ENCODE measurements at regions not wholly inside any gene's neighbourhood (a gene's known extent, or its start where the extent isn't known, plus 50 kb on each side); places are given as distances from the start of the nearest gene placed in this dataset.
"Not testable (repeated sequence)": the region's sequence is repeated elsewhere in the genome, so short reads cannot be mapped to it uniquely, and the experiment has no call there.

GRCh38 chr2:16068552-16068940, 128.2 kb downstream of the MYCN start:
- Mint-ChIP-seq H3K9me3 (peaks cover 6% of the 10 kb centered on the region), H3K4me1 (peaks cover 82% of the 10 kb centered on the region), H3K27ac (ENCODE audit: unreplicated experiment) (peak overlapping the region; percentile 79), H3K27me3 (ENCODE audit: low read depth) (no peaks in the 10 kb centered on the region), H3K36me3 (ENCODE audit: low read depth) (peaks cover 11% of the 10 kb centered on the region), H3K4me3 (peak overlapping the region; percentile 26)
- TF ChIP-seq, protein P1, sequence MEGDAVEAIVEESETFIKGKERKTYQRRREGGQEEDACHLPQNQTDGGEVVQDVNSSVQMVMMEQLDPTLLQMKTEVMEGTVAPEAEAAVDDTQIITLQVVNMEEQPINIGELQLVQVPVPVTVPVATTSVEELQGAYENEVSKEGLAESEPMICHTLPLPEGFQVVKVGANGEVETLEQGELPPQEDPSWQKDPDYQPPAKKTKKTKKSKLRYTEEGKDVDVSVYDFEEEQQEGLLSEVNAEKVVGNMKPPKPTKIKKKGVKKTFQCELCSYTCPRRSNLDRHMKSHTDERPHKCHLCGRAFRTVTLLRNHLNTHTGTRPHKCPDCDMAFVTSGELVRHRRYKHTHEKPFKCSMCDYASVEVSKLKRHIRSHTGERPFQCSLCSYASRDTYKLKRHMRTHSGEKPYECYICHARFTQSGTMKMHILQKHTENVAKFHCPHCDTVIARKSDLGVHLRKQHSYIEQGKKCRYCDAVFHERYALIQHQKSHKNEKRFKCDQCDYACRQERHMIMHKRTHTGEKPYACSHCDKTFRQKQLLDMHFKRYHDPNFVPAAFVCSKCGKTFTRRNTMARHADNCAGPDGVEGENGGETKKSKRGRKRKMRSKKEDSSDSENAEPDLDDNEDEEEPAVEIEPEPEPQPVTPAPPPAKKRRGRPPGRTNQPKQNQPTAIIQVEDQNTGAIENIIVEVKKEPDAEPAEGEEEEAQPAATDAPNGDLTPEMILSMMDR (conservative IDR thresholded peaks at IDR 0.05) = no peak
- DNase-seq (ENCODE audit: low read depth, low spot score) = no peak

DNA sequence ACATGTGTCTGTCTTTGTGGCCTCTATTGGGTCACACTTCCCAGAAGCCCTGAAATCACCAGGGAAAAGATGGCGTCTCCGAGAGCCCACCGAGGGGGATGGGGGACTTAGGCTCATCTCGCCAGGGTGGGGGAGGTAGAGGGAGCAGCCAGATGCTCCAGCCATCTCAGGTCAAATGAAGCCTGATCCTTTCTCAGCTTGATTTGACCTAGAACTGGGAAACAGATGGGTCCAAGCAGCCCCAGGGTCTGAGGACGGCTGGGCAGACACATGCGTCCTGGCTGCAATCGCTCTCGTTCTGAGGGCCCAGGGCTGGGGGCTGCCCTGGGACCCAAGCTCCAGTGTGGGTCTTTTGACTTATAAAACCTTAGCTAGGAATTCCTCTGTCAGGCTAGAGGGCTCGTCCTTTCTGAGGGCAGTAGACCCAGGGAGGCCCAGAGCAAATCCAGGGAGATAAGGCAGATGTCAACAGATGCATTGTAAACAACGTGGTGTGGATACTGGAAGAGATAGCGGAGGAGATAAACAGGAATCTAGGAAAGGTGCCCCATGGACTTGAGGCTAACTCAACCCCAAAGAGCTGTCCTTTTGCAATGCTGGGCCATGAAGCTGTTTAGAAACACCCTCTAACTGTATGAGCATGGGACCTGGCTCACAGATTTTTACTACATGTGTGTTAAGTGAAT, 127.7 kb downstream of the MYCN start:
- TF ChIP-seq, protein P1 (conservative IDR thresholded peaks at IDR 0.05) = no peak
- Mint-ChIP-seq H3K27me3 (ENCODE audit: low read depth) (no peaks in the 10 kb centered on the region), H3K36me3 (ENCODE audit: low read depth) (peaks cover 11% of the 10 kb centered on the region), H3K9me3 (peaks cover 6% of the 10 kb centered on the region), H3K4me3 (no peak overlapping the region), H3K4me1 (peaks cover 77% of the 10 kb centered on the region), H3K27ac (ENCODE audit: unreplicated experiment) (peak overlapping the region; percentile 43)
- no peak for DNase-seq (ENCODE audit: low read depth, low spot score)

DNA sequence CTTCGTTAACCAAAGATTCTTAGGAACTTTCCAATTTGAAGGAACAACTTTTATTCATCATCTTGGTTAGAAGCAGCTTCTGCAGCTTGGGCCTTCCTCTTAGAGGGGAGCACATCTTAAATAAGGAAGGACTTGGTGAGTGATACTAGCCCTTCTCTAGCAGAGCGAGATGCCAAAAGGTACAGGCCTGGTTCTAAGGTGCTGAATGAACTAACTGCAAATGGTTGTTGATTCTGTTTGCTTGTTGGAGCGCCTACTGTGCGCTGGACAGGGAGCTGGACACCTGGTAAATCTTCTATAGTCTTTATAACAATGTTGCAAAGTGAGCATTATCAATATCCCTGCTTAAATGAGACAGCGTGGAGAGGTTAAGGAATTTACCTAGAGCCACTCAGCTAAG, 127.1 kb downstream of the MYCN start:
- H3K4me1 Mint-ChIP-seq = peaks cover 71% of the 10 kb centered on the region
- H3K4me3 Mint-ChIP-seq = no peak overlapping the region
- peaks cover 14% of the 10 kb centered on the region for H3K36me3 Mint-ChIP-seq (ENCODE audit: low read depth)

GRCh38 chr2:16067037-16067406, 126.7 kb downstream of the MYCN start:
- DNase-seq (ENCODE audit: low read depth, low spot score) = no peak
- TF ChIP-seq, protein P1 (conservative IDR thresholded peaks at IDR 0.05) = no peak
- H3K9me3 Mint-ChIP-seq = peaks cover 13% of the 10 kb centered on the region
- no peak overlapping the region for H3K27ac Mint-ChIP-seq (ENCODE audit: unreplicated experiment)
- H3K36me3 Mint-ChIP-seq (ENCODE audit: low read depth) = peaks cover 18% of the 10 kb centered on the region
- H3K4me3 Mint-ChIP-seq = peak overlapping the region; percentile 8
- no peaks in the 10 kb centered on the region for H3K27me3 Mint-ChIP-seq (ENCODE audit: low read depth)
- H3K4me1 Mint-ChIP-seq = peaks cover 67% of the 10 kb centered on the region

More for the DNA sequence above, 127.1 kb downstream of the MYCN start:
- DNase-seq (ENCODE audit: low read depth, low spot score) = no peak
- H3K9me3 Mint-ChIP-seq = peaks cover 9% of the 10 kb centered on the region
- TF ChIP-seq, protein P1 (conservative IDR thresholded peaks at IDR 0.05) = no peak
- H3K27me3 Mint-ChIP-seq (ENCODE audit: low read depth) = no peaks in the 10 kb centered on the region
- H3K27ac Mint-ChIP-seq (ENCODE audit: unreplicated experiment) = peak overlapping the region; percentile 43

GRCh38 chr2:16066261-16067036, 126.1 kb downstream of the MYCN start:
- H3K27ac Mint-ChIP-seq (ENCODE audit: unreplicated experiment) = no peak overlapping the region
- peaks cover 15% of the 10 kb centered on the region for H3K9me3 Mint-ChIP-seq
- peaks cover 63% of the 10 kb centered on the region for H3K4me1 Mint-ChIP-seq
- no peak for DNase-seq (ENCODE audit: low read depth, low spot score)
- no peaks in the 10 kb centered on the region for H3K27me3 Mint-ChIP-seq (ENCODE audit: low read depth)
- TF ChIP-seq, protein P1 (conservative IDR thresholded peaks at IDR 0.05) = no peak
- peak overlapping the region; percentile 8 for H3K4me3 Mint-ChIP-seq
- H3K36me3 Mint-ChIP-seq (ENCODE audit: low read depth) = peaks cover 18% of the 10 kb centered on the region

- not testable (repeated sequence) for H3K27me3 Mint-ChIP-seq (ENCODE audit: low read depth); H3K4me3 Mint-ChIP-seq; DNase-seq (ENCODE audit: low read depth, low spot score); H3K27ac Mint-ChIP-seq (ENCODE audit: unreplicated experiment)
- H3K9me3 Mint-ChIP-seq = peaks cover 18% of the 10 kb centered on the region
- H3K4me1 Mint-ChIP-seq = peaks cover 53% of the 10 kb centered on the region
- peaks cover 18% of the 10 kb centered on the region for H3K36me3 Mint-ChIP-seq (ENCODE audit: low read depth)
These were observed 125.1 kb downstream of the MYCN start for GRCh38 chr2:16065272-16066069.

Measured in neural crest cell (in vitro differentiated cells).